HepG2 (cell line): ENCODE measurements at regions not wholly inside any gene's neighbourhood (a gene's known extent, or its start where the extent isn't known, plus 50 kb on each side); places are given as distances from the start of the nearest gene placed in this dataset.

Source experiments
- GATAD2A ChIP-seq: IDR thresholded peaks from 2 replicates; pipeline ENCODE4 v1.6.1; 2016
- GZF1 ChIP-seq: sonication (generic); formaldehyde crosslinking; IDR thresholded peaks from 2 replicates; pipeline ENCODE4 v1.5.1; 2020; ENCODE audit warnings: mild to moderate bottlenecking, missing genetic modification reagents
- NPAS2 ChIP-seq: sonication (generic); formaldehyde crosslinking; IDR thresholded peaks from 2 replicates; pipeline ENCODE4 v1.8.0; 2022; ENCODE audit warnings: mild to moderate bottlenecking, missing genetic modification reagents, borderline replicate concordance
- PHF20 ChIP-seq: sonication (generic); formaldehyde crosslinking; IDR thresholded peaks from 2 replicates; pipeline ENCODE4 v1.5.0; 2020; ENCODE audit warnings: mild to moderate bottlenecking, missing genetic modification reagents
- PITX1 ChIP-seq: sonication (generic); formaldehyde crosslinking; IDR thresholded peaks from 2 replicates; pipeline ENCODE4 v1.5.1; 2020; ENCODE audit warnings: mild to moderate bottlenecking, missing genetic modification reagents
- POLR2AphosphoS5 ChIP-seq: IDR thresholded peaks from 2 replicates; pipeline ENCODE4 v1.6.1; 2012; ENCODE audit warnings: low read depth, low read length
- ZNF546 ChIP-seq: sonication (generic); formaldehyde crosslinking; conservative IDR thresholded peaks from 2 replicates; pipeline ENCODE4 v1.8.1; 2023; ENCODE audit warnings: mild to moderate bottlenecking, missing genetic modification reagents
- ZNF549 ChIP-seq: sonication (generic); formaldehyde crosslinking; IDR thresholded peaks from 2 replicates; pipeline ENCODE4 v1.5.0; 2020; ENCODE audit warnings: missing genetic modification reagents
- TF ChIP-seq, protein P1 (sequence below): sonication (generic); formaldehyde crosslinking; IDR thresholded peaks from 2 replicates; pipeline ENCODE4 v1.4.0; 2020; ENCODE audit warnings: missing genetic modification reagents
- TF ChIP-seq, protein P2 (sequence below): sonication (generic); formaldehyde crosslinking; IDR thresholded peaks from 2 replicates; pipeline ENCODE4 v1.4.0; 2020; ENCODE audit warnings: missing genetic modification reagents
- TF ChIP-seq, protein P3 (sequence below): sonication (generic); formaldehyde crosslinking; IDR thresholded peaks from 2 replicates; pipeline ENCODE4 v1.5.0; 2020; ENCODE audit warnings: mild to moderate bottlenecking, missing genetic modification reagents, moderate library complexity
- TF ChIP-seq, protein P4 (sequence below): sonication (generic); formaldehyde crosslinking; IDR thresholded peaks from 2 replicates; pipeline ENCODE4 v1.9.0; 2022; ENCODE audit warnings: missing genetic modification reagents, mild to moderate bottlenecking, borderline replicate concordance

DNA sequence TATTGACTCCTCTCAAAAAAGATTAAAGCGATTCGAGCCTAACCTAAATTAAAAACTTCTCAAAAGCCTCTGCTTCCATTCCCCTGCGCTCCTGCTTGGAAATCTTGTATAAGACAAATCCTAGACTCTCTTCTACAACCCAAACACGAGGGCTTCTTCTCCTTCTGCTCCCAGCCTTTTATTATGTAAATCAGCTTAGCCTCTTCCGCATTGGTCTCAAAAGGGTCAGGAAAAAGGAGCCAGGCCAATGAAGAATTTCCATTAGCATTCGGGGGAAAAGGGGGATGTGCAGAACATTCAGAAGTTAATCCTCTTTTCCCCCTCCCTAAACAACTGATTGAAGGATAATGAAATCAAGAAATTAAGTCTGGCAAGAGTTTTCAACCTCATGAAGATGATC lies 107.9 kb downstream of the FAM124B start:
- TF ChIP-seq NPAS2 = no peak
- TF ChIP-seq GZF1 (CRISPR knock-in tag) = no peak
- TF ChIP-seq ZNF546 (CRISPR knock-in tag) = no peak
- TF ChIP-seq POLR2AphosphoS5 = no peak
- TF ChIP-seq GATAD2A (CRISPR knock-in tag) = no peak
- TF ChIP-seq, protein P1, sequence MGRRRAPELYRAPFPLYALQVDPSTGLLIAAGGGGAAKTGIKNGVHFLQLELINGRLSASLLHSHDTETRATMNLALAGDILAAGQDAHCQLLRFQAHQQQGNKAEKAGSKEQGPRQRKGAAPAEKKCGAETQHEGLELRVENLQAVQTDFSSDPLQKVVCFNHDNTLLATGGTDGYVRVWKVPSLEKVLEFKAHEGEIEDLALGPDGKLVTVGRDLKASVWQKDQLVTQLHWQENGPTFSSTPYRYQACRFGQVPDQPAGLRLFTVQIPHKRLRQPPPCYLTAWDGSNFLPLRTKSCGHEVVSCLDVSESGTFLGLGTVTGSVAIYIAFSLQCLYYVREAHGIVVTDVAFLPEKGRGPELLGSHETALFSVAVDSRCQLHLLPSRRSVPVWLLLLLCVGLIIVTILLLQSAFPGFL = no peak
- no peak for TF ChIP-seq ZNF549 (CRISPR knock-in tag)
- no peak for TF ChIP-seq PHF20 (CRISPR knock-in tag)
- TF ChIP-seq, protein P2, sequence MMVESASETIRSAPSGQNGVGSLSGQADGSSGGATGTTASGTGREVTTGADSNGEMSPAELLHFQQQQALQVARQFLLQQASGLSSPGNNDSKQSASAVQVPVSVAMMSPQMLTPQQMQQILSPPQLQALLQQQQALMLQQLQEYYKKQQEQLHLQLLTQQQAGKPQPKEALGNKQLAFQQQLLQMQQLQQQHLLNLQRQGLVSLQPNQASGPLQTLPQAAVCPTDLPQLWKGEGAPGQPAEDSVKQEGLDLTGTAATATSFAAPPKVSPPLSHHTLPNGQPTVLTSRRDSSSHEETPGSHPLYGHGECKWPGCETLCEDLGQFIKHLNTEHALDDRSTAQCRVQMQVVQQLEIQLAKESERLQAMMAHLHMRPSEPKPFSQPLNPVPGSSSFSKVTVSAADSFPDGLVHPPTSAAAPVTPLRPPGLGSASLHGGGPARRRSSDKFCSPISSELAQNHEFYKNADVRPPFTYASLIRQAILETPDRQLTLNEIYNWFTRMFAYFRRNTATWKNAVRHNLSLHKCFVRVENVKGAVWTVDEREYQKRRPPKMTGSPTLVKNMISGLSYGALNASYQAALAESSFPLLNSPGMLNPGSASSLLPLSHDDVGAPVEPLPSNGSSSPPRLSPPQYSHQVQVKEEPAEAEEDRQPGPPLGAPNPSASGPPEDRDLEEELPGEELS (CRISPR knock-in tag) = no peak
- TF ChIP-seq, protein P3, sequence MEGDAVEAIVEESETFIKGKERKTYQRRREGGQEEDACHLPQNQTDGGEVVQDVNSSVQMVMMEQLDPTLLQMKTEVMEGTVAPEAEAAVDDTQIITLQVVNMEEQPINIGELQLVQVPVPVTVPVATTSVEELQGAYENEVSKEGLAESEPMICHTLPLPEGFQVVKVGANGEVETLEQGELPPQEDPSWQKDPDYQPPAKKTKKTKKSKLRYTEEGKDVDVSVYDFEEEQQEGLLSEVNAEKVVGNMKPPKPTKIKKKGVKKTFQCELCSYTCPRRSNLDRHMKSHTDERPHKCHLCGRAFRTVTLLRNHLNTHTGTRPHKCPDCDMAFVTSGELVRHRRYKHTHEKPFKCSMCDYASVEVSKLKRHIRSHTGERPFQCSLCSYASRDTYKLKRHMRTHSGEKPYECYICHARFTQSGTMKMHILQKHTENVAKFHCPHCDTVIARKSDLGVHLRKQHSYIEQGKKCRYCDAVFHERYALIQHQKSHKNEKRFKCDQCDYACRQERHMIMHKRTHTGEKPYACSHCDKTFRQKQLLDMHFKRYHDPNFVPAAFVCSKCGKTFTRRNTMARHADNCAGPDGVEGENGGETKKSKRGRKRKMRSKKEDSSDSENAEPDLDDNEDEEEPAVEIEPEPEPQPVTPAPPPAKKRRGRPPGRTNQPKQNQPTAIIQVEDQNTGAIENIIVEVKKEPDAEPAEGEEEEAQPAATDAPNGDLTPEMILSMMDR (CRISPR knock-in tag) = no peak
- TF ChIP-seq, protein P4, sequence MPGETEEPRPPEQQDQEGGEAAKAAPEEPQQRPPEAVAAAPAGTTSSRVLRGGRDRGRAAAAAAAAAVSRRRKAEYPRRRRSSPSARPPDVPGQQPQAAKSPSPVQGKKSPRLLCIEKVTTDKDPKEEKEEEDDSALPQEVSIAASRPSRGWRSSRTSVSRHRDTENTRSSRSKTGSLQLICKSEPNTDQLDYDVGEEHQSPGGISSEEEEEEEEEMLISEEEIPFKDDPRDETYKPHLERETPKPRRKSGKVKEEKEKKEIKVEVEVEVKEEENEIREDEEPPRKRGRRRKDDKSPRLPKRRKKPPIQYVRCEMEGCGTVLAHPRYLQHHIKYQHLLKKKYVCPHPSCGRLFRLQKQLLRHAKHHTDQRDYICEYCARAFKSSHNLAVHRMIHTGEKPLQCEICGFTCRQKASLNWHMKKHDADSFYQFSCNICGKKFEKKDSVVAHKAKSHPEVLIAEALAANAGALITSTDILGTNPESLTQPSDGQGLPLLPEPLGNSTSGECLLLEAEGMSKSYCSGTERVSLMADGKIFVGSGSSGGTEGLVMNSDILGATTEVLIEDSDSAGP (CRISPR knock-in tag) = no peak
- no peak for TF ChIP-seq PITX1 (CRISPR knock-in tag)
